SW 1271 (cell line): ENCODE measurements at regions not wholly inside any gene's neighbourhood (a gene's known extent, or its start where the extent isn't known, plus 50 kb on each side); places are given as distances from the start of the nearest gene placed in this dataset.

Experiments
- DNase-seq, 2 experiments: peaks; one replicate each; lab custom pipeline; 2025; lab: John Stamatoyannopoulos, UW

DNA sequence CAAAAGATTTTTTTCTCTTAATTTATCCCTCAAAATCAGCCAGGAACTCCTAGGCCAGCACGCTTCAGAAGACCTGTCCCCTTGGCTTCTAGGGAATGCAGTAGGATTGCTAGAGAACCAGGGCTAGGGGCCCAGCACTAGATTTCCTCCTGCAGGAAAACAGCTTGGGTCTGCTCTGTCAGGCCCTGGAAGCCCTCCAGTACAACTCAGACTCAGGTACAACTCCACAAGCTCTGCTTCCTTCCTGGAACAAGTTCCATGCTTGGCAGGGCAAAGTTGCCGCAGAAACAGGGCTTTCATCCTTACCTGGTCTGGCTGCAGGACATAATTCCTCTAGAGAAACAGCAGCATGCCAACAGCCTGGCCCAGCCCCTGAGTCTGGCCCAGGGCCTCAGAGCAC, 96.1 kb upstream of the CTNNB1 start:
- DNase-seq: no peak

DNA sequence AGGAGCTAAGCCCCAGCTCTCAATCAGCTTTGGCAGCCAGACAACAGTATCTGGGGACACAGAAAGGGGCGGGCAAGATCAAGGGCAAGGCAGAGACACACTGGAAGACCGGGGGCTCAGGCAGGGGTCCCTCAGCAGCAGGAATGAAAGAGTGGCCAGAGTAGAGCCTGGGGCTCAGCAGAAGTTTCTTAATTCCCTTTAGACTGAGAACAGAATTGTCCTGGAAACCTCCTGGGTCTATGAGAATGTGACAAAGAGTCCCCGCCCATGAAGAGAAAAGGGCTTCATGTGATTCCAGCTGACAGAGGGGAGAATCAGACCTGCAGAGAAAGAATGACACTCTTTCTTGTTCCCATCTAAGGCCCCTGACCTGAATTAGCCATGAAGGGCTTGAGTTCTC, 95.2 kb upstream of the CTNNB1 start:
- no peak for DNase-seq

DNA sequence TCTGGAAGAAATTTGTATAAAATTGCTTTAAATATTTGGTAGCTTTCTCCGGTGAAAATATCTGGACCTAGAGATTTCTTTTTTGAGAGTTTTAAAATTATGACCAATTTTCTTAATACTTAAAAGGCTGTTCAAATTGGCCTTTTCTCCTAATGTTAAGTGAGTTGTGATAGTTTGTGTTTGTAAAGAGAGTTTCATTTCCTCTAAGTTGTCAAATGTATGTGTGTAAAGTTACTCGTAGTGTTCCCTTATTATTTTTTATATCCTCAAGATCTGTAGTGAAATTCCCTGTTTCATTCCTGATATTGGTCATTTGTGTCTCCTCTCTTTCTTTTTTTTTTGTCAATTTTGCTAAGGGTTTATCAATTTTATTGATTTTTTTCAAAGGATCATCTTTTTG, 92.6 kb upstream of the CTNNB1 start:
- no peak for DNase-seq

DNA sequence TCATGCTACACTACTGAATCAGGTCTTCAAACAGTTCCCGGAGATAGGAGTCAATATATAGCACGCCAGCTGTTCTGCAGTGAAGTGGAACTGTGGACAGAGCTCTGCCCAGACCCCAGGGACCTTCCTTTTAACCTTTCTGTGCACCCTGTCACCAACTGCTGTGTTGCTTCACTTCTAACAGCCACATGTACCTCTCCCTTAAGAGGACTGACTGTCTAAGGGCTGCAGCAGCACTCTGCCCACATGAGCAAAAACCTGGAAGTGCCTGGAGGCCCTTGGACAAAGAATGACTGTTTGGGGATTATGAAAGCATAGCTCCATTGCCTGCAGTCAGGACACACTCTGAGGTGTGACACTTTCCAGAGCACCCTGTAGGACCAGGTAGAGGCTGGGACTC, 88.3 kb upstream of the CTNNB1 start:
- no peak for DNase-seq

DNA sequence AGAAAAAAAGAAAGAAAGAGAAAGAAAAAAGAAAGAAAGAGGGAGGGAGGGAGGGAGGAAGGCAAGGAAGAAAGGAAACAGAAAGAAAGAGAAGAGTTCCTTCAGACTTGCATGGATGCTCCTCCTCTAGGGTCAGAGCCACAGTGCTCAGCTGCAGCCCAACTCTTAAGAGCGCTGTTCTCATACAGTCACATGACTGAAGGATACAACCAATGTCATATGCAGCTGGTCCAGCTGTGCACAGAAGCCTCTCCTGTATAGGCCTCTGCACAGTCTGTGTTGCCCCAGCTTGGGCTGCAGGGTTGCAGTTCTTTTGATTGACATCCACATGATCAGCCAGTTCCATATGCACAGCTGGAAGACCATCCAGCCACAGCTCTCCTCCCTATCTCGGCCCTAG, 86.8 kb upstream of the CTNNB1 start:
- no peak for DNase-seq

DNA sequence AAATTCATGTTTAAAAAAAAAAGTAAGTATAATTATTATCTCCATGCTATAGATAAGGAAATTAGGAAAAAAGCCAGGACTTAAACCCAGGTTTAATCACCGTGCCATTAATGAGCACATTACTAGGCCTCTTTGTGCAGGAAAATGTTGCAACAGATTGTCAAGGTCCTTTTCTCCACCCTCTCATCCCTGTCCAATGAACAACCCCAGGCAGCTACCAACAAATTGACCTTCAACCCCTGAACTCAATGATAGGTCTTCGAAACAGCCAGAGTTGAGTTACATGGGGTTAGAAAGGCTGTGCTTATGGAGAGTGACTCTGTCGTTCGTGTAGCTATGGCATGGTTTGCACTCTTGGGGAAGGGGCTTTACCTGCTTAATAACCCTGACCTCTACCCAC, 84.2 kb upstream of the CTNNB1 start:
- no peak for DNase-seq

DNA sequence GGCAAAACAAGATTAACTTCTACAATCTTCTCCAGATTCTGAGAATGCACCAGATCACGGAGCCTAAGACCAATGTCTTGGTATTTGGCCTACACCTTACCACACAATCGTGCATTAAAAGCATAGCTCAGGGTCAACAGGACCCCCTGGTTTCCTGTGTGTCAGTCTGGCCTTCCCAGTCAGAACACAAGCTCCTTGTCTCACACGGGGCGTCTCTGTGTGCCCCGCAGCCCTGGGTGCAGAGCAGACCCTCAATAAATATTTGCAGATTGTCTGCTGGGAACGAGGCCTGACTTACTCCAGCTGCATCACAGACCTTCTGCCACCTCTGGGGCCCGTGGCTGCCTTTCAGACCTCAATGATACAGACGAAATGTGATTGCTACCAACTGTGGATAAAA, 82.5 kb upstream of the CTNNB1 start:
- no peak for DNase-seq

DNA sequence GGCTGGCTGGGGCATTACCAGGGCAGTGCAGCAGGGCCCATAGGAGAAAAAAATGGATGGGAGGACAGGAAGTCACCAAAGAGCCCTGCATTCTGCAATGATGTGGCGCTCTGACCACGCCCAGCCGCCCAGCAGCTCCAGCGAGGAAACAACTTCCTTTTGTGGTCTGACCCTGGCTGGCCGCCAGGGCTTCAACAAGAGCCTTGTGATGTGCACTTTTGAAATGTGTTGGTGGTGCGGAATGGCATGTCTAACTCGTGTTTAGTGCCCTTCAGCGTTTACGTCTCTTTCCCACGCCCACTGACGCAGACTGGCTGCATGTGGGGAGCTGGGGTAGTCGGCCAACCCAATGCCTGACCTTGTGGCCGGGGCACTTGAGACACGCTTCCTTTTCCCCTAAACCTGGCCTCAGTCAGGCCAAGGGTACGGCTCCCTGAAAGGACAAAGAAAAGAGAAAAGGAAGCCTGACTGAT, 81.9 kb upstream of the CTNNB1 start:
- peak; percentile 57 to 76 for DNase-seq

DNA sequence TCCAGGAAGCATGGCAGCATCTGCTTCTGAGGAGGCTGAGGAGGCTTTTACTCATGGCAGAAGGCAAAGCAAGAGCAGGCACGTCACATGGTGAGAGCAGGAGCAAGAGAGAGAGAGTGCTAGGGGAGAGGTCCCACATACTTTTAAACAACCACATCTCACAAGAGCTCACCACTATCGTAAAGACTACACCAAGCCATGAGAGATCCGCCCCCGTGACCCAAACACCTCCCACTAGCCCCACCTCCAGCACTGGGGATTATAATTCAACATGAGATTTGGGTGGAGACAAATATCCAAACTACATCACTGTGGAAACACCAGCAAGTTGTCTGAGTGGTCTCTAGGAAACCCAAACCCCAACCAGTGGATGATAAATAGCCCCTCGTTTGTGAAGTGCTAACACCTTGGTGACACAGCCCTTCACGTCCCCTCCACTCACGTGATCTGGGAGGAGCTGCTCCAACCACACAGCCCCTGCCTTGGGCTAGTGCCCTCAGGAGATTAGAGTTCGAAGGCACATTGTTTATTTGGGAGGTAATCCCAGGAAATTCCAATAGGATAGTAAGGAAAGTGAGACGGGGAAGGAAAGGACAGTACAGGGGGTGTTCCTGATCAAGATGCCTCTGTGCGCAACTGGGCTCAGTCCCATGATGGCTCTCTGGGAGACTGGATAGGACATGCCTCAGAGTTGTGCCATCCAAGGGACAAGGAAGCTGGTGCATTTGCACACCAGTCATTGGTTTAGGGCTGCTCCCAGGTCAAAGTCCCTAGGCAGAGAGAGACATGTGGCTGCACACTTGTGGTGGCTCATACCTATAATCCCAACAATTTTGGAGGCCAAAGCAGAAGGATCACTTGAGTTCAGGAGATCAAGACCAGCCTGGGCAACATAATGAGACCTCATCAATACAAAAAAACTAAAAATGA, 80.6 kb upstream of the CTNNB1 start:
- DNase-seq: no peak

DNA sequence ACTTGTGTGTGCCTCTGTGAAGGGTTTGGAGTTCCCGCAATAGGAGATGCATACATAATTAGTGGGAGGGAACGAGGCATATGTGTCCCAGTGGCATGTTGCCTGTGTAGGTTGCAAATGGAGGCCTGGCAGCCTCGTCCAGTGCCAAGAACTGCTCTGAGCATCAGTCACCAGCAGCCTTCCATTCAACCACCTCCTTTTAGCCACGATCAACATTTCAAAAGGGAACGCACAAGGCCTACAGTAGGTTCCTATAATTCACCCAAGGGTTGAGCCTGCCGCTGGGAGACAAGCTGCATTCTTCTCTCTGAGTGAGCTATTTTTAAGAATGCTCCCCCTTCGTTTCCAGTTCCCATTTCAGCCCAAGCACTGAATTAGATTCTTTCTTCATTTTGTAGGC, 78.8 kb upstream of the CTNNB1 start:
- no peak for DNase-seq

DNA sequence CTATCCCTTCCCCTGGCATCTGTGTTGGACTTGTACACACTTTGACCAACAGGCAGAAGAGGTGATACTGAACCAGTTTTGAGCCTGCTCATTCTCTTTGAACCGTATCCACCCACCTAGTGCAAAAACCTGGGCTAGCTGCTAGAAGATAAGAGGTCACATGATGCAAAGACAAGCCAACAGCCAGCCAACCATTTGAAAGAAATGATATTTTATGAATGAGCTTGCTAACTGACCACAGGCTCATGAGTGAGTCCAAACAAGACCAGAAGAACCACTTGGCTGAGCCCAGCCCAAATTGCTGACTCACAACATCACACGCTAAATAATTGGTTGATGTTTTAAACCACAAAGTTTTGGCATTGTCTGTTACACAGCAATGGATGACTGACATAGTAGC, 74.0 kb upstream of the CTNNB1 start:
- no peak for DNase-seq

DNA sequence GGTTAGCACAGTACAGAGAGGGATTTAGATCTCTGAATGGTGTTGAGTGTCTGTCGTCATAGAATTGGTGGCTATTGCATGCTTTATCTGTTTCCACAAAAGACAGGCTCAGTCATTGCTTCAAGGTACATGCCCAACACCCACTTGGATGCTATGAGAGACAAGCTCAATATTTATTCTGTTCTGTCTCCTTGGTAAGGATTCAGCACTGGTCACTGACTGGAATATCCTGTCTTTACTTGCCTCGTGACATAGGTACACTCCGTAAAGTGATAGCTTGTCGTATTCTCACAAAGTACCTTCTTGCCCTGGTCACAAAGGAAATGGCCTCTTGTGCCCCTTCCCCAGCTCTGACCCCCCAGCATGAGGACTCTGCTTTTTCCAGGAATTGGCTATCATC, 72.8 kb upstream of the CTNNB1 start:
- DNase-seq: no peak

DNA sequence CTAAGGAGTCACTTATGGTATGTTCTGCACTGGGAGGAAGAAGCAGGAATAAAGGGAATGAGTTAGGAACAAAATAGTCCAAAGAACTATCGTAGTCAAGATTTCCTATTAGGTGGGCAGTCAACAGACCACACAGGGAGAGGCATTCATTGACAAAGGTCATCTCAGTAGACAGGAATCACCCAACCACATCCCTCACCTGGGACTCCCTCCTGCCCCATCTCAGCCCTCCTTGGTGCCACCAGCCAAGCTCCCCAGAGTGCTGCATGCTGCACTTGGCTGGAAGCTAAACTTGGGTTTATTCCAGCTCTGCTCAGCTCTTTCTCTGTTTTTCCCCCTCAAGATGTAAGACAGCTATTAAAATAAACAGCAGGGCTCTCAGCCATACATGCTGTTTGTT, 72.3 kb upstream of the CTNNB1 start:
- no peak for DNase-seq

DNA sequence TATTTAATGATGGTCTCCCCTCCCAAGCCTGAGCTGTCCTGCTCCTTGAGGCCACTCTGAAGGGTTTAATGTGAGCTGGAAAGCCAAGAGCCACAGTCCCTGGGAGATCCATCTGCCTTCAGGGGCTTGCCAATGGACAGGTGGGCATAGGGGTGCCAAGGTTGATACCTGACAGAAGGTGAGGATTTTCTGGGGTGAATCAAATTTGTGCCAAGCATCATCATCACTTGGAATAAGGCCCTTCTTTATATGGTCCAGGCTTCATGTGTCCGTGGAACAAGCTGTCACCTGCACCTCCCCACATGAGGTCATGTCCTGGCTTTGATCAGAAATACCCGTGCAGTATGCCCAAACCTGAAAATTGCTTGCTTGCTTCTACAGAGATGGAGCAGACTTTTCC, 71.9 kb upstream of the CTNNB1 start:
- no peak for DNase-seq

DNA sequence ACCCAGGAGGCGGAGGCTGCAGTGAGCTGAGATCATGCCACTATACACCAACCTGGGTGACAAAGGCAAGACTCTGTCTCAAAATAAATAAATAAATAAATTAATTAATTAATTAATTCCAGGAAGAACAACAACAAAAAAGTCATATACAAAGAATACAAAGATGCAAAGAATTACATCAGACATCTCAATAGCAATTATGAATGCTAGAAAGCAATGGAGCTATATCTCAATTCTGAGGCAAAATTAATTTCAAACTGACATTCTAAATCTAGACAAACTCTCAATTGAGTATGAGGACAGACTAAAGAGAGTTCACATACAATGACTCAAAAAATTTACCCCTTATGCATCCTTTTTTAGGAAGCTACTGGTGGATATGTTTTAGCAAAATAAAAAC, 69.6 kb upstream of the CTNNB1 start:
- no peak for DNase-seq

DNA sequence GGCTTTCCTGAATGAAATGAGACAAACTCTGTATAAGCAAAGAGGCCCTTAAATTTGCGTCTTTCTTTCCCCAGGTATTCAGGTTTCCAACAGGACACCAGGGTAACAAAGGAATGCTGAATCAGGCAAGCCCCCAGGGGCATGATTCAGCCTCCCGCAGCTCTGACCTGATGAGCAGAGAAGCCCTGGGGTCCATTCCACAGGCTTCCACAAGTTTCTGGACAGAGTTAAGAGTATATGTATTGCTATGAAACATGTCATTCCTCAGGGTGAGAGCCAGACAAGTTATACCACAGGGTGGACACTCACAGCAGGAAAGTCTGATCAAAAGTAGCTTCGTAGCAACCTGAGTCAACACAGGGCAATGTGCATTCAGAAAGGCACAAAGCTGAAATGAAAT, 68.1 kb upstream of the CTNNB1 start:
- DNase-seq: no peak

DNA sequence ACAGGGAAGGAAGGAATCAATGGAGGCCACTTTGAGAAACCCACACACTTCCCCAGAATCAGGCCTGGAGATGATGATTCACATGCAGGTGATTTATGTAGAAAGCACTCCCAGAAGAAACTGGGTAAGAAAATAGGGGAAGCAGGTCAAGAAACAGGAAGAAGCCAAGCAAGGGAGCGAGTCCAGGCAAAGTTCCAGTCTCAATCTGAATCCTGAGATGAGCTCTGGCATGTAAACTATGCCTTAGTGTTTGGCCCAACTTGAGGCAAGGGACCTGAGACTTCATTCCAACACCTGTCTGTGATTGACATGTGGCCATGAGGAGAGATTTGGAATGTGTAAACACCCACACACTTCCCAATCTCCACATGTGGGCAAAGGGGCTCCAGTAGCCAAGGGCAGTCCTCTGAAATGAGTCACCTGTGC, 61.6 kb upstream of the CTNNB1 start:
- no peak for DNase-seq

DNA sequence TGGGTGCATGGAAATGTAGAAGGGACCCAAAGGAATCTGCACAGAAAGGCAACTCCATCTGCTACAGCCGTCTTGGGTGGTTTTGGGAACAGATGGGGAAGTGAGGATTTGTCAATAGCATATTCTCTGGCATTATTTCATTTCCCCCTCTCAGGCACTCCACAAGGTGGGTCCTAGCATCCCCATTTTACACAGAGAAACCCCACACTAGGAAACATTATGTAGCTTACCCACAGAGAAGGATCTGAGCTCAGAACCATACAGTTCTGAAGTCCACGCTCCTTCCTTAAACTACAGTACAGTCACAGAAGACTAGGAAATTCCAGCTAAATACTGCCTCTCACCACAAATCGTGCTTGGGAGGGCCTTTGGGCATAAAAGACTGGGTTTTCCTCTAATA, 61.2 kb upstream of the CTNNB1 start:
- no peak for DNase-seq

DNA sequence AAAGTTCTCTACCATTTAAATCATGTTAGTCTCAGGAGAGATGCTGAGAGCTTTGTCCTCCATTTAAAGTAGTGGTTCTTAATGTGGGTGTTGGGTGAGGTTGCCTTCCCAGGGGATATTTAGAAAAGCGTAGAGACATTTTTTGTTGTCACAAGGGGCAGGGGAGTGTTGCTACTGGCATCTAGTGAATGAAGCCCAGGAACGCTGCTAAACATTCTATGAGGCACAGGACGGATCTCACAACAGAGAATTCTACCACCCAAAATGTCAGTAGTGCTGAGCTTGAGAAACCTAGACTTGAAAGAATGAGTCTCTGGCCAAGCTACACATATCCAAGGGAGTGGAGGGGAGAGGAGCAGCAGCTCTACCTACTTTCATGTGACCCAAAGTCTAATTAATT, 60.7 kb upstream of the CTNNB1 start:
- no peak for DNase-seq

DNA sequence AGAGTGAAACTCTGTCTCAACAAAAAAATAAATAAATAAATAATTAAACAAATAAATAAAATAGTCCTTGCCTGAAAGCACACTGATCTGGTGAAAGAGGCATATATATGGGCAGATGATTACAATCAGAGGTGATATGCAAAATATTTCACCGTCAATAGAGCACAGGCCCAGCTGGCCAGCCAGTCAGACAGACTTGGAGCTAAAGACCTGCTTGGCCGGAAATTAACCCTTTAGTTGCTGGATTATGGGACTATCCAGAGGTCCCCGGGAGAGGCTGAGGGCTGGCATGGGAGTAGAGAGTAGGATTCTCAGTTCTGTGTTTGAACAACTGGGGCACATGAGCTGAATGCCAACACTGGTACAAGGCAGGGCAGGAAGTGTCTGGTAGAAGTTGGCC, 59.1 kb upstream of the CTNNB1 start:
- no peak for DNase-seq

DNA sequence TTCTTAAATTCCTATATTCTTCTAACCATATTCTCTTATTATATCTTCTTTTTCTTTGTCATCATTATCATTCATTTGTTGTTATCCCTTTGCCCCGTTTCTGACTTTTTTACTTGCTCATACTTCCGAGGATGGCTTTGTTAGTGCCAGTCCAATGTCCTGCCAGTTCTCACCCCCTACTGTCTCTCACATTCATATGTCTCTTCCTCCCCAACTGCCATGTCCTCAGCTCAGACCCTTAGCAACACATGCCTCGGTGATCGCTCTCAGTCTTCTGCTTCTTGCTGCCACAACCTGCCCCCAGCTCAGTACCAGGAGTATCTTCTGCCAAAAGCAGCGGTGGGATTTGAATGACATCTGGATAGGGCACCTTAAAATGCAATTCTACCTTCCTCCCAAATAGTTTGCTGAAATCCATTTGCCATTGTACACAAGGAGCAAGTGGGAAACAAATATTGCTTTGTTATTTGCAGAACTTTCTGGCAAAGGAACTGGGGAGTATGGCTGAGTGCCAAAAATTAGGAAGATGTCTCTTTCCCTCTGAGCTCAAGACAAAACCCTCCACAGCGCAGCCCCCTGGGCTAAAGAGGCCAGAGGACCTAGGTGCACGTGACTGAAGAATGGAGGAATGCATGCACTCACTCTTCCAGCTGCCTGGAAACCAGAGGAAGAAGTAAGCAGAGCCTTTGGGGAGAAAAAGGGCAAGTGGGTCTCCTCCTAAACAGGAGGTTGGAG, 57.7 kb upstream of the CTNNB1 start:
- no peak for DNase-seq

DNA sequence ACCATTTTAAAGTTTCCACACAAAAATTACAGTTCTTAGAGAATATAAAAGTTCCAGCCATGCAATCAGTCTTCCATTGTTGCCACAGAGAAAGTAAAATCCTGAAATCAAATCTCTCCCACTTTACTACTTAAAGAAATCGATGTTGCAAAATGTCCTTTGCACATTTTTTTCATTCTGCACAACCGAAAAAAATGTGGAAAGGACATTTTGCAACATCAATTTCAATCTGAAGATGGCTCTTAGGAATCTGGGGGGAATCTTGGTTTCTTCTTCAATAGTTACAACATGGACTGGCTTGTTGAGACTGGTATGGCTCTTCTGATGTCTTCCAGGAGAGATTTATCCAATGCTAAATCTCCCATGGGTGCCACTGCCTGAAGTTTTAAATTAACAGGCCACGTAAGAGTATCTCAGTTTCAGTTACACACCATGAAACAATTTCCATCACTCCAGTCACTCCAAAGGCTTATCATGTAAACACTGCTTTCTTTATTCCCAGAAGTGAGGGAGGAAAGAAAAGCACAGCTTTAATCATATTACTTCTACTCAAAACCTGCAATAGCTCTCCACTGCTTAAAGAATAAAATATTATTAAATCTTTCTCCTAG, 55.8 kb upstream of the CTNNB1 start:
- no peak for DNase-seq

DNA sequence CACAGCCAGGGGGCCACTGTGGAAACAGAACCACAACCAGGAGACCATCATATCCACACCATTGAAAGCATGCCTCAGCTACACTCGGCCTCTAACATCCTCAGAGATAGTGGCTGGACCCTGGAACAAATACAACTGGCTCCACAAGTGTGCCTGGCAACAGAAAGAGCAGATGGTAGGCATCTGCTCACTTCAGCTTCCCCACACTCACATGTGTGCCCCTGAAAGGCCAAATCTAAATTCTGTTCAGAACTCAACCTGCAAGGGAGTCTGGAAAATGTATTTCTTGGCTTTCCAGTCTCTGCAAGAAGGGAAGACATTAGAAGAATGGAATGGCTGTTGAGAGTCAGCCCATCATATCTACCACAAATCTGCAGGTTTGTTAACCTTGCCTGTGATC, 54.7 kb upstream of the CTNNB1 start:
- no peak for DNase-seq
